Stimulated activated CD4-positive, alpha-beta T cell treated with anti-CD3 and anti-CD28 coated beads, Interleukin-2, amount 100 ng/mL, for 24 hours (primary cell): ENCODE measurements at regions not wholly inside any gene's neighbourhood (a gene's known extent, or its start where the extent isn't known, plus 50 kb on each side); places are given as distances from the start of the nearest gene placed in this dataset.

ENCODE experiments used
- DNase-seq, 2 donors: peaks; one replicate each; pipeline ENCODE4 v3.0.0-alpha.2; 2020

GRCh38 chr2:122357998-122358397 is 602.5 kb downstream of the TSN start:
- DNase-seq = no peak

GRCh38 chr2:122358729-122359128 is 603.3 kb downstream of the TSN start:
- DNase-seq = no peak

GRCh38 chr2:122363885-122364284 is 608.4 kb downstream of the TSN start:
- DNase-seq = no peak

GRCh38 chr2:122366427-122366826 is 611.0 kb downstream of the TSN start:
- no peak for DNase-seq

GRCh38 chr2:122366969-122367645 is 611.7 kb downstream of the TSN start:
- DNase-seq = no peak

GRCh38 chr2:122367646-122368010 is 612.2 kb downstream of the TSN start:
- no peak for DNase-seq

- DNase-seq = no peak
Measured at GRCh38 chr2:122368576-122369243, 613.3 kb downstream of the TSN start.

- DNase-seq = no peak
Measured at GRCh38 chr2:122378521-122378920, 623.1 kb downstream of the TSN start.

- no peak for DNase-seq
Measured at GRCh38 chr2:122384768-122385333, 629.4 kb downstream of the TSN start.

GRCh38 chr2:122388208-122388607 is 632.8 kb downstream of the TSN start:
- DNase-seq = no peak

- no peak for DNase-seq
Measured at GRCh38 chr2:122389694-122390093, 634.2 kb downstream of the TSN start.

GRCh38 chr2:122390406-122390805 is 635.0 kb downstream of the TSN start:
- DNase-seq = no peak

GRCh38 chr2:122391726-122392125 is 636.3 kb downstream of the TSN start:
- no peak for DNase-seq

- no peak for DNase-seq
Measured at GRCh38 chr2:122395687-122396086, 640.2 kb downstream of the TSN start.

- DNase-seq = no peak
Measured at GRCh38 chr2:122411231-122411630, 655.8 kb downstream of the TSN start.

- DNase-seq = no peak
Measured at GRCh38 chr2:122412360-122412759, 656.9 kb downstream of the TSN start.

- no peak for DNase-seq
Measured at GRCh38 chr2:122414902-122415301, 659.5 kb downstream of the TSN start.

- DNase-seq = no peak
Measured at GRCh38 chr2:122417114-122417513, 661.7 kb downstream of the TSN start.

- no peak for DNase-seq
Measured at GRCh38 chr2:122421775-122422174, 666.3 kb downstream of the TSN start.

GRCh38 chr2:122422384-122422991 is 667.0 kb downstream of the TSN start:
- DNase-seq = no peak

GRCh38 chr2:122423934-122424333 is 668.5 kb downstream of the TSN start:
- DNase-seq = no peak

- DNase-seq = no peak
Measured at GRCh38 chr2:122433123-122433754, 677.8 kb downstream of the TSN start.

- DNase-seq = no peak
Measured at GRCh38 chr2:122445003-122445402, 689.6 kb downstream of the TSN start.

- no peak for DNase-seq
Measured at GRCh38 chr2:122446761-122447160, 691.3 kb downstream of the TSN start.
